ENCODE measurements at regions not wholly inside any gene's neighbourhood (a gene's known extent, or its start where the extent isn't known, plus 50 kb on each side); places are given as distances from the start of the nearest gene placed in this dataset.
"Not testable (repeated sequence)": the region's sequence is repeated elsewhere in the genome, so short reads cannot be mapped to it uniquely, and the experiment has no call there.

DNA sequence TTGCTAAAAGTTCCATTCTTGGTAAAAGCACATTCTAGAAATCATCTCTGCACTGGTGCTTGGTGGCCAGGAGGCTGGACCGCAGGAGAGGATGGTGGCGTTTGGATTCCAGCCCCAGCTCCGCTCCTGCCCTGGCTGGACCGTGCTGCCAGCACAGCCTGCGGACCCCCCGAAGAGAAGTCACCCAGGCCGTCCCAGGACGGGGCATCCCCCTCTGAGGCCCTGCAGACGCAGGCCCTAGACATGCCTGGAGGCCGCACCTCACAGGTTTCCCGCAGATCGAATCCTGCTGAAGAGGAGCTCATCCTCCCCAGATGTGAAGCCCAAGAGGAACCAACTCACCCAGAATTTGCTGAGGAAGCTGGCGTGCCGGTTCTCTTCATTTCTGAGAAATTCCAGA, 159.0 kb downstream of the TEX29 start:
- DNase-seq = no peak

DNA sequence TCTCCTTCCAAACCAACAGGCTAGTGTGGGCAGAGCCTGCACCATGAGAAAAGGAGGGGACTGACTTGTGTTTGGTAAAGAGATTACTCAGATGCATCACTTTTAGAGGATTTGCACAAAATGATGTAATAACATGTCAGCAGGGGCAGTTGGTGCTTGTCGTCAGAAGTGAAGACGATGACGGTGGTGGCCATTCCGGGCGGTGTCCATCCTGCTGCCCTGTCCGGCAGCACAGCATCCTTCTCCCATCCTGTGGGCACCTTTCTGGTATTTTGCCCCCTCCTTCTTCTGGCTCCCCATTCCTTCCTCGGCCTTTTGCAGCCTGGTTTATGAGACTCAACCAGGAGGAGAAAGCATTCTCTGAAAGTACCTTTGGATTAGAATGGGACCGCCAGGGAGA, 160.1 kb downstream of the TEX29 start:
- no peak for DNase-seq

DNA sequence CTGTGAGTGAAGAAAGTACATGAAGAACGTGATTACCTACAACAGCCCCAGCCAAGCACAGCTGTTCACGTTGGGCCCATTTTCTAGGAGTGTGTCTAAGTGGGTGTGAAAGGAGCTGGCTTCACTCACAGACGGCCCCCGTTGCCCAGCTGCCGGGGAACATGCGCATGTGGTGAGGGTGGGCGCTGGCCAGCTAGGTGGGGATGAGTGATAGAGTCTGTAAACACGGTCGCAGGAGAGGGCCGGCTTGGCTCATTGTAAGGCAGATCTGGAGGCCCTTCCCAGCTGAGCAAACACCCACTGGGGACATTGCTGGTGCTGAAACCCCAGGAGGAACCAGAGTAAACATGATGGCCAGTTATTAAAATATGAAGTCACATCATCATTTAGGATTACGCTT, 160.5 kb downstream of the TEX29 start:
- no peak for DNase-seq

DNA sequence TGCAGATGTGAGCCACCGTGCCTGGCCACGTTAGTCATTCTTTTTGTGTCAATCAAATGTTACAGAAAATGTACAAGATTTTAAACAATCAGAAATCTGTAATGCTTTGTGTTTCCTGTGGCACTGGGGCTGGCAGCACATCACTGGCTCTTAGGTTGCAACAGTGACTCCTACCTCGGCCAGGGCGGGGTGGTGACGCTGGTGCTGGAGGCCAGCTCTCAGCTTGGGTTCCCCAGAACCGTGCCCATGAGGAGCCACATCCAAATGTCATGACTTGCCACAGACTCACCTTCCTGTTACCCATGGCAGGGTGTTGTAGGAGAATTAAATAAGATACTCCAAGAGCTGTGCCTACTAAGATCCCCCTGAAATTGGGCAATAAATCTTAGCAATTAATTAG, 161.7 kb downstream of the TEX29 start:
- no peak for DNase-seq

DNA sequence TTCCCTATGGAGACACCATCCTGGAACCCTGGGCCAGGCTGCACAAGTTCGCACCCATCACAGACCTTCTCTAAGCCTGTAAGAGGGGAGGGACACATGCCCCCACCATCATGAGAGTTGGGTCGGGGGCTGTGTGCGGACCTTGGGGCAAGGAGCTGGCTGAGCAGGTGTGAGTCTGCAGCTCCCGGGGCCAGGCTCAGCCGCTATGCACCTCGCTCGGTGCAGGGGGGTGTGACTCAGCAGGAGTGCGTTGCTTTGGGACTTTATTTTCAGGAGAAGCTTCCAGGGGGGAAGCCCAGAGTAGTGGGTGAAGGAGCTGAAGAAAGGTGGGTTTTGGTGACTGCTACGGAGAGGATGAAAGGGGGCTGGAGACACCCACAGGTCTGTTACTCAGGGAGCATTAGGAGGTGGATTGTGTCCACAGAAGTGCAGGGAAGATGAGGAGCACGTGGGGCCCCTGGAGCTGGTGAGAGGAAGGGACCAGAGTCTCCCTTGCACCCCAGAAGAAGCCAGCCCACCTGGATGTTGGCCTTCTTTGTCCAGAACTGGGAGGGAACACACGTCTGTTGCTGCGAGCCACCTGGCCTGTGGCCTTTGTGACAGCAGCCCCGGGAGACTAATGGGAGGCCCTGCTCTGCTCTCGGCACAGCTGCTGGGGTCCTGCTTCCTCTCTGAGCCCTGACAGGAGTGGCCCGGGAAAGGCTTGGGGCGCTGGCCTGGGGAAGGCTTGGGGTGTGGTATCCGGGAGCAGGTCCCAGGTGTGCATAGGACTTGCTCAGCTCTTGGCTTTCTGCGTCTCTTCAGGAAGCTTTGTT, 162.6 kb downstream of the TEX29 start:
- no peak for DNase-seq

DNA sequence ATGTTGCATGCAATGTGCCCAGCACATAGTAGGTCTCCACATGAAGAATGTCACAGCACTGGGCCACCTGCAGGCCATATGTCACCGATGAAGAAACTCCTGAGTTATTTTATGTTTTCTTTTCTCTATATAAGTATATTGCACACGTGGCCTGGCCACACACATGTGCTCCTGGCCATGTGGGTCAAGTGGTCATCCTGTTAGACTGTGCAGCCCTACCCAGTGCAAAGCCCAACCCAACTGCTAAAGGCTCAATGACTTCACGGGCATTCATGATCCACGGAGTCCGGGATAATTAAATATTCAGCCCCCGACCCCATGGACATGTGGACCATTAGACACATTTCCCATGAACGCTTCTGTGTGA, 163.2 kb downstream of the TEX29 start:
- DNase-seq = no peak

DNA sequence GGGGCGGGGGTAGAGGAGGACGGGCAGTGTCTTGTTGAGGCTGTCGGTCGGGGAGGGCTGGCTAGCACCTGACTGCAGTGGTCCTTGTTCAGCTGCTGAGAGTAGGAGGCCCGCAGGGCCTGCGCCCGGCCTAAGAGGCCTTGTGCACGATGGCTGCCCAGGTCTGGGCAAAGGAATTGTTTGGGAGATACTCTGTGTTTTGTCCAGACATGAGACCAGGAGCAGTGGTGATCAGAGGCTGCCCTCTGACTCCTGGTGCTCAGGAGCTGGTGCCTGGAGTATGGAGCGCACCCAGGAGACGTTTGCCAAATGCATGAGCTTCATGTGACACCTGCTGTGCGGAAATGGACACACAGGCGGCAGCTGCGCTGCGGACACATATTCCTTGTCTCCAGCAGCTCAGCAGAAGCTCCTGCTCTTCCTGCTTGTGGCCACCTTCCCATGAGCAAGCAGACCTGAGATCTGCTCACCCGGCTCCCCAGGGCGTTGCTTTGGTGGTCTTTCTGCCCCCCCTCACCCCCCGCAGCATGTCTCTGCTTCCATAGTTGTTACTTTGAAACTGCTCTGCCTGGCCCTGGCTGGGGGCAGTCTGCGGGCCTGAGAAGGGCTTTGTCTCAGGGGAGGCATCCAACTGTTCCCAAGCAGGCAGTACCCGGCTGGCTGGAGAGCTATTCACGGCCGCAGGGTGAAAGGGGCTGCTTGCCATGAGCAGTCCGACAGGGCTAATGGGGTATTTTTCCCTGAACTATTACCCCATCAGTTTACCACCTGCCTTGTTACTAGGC, 163.9 kb downstream of the TEX29 start:
- DNase-seq = no peak

DNA sequence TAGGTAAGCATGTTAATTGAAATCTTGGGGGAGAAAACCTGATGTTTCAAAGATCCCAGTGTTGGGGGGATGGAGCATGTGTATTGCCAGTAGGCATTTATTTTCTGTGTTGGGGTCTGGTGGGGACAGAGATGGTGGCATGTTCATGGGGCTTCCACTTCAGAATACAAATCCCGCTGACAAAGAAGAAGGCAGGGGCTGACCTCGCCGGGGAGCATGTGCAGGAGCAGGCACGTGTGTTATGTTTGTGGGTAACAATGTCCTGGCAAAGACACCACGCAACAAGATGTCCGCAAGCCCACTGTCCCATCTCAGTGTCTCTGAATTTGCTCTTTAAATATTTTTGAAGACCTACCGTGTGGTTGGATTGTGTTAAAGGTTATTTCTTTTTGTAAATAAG, 164.5 kb downstream of the TEX29 start:
- DNase-seq = no peak

DNA sequence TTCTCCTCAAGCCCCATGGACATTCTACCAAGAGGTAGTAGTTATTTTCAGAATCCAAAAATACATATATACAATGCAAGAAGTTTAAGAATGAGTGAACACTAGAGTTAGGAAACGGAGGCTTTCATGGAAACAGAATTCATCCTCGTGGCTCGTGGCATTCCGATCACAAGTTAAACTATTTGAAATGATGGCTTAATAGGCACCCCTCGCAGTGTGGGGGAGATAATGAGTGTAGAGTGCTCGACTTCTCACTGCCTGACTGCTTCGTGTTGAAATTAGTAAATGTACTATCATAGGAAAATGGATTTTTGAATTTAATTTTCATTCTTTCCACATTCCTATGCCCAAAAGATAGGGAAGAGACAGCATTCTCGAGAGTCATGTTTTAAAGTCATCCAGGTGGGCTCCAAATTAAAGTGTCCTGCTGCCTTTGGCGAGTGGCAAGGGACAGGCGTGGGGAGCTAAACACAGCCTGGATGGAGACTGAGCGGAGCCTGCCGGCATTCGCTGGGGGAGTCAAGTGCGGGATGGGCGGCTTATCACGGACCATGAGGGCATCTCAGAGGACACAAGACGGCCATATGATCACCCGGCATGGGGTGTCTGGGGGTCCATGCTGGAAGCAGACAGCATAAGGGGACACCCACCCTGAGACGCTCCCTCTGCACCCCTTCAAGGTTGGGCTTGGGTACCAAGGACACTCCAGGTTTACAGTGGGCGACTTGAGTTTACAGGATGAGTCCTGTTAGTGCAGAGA, 165.2 kb downstream of the TEX29 start:
- no peak for DNase-seq

DNA sequence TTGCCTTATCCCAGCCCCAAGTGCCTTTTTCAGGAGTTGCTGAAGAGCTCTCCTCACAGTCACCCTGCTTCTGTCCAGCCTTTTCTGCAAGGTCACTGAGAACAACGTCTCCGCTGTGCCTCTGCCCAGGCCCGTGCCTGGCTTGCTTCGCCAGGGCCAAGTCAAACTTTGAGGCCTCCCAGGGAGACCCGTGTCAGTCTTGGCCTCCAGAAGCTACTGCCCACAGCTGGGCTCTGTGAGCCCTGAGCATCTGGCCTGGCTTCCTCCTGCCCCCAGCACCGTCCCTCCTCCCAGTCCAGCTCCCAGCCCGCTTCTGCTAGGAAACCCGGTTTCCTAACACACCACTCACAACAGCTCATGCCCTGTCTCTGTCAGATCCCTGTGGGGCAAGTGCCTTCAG, 165.9 kb downstream of the TEX29 start:
- DNase-seq = no peak

DNA sequence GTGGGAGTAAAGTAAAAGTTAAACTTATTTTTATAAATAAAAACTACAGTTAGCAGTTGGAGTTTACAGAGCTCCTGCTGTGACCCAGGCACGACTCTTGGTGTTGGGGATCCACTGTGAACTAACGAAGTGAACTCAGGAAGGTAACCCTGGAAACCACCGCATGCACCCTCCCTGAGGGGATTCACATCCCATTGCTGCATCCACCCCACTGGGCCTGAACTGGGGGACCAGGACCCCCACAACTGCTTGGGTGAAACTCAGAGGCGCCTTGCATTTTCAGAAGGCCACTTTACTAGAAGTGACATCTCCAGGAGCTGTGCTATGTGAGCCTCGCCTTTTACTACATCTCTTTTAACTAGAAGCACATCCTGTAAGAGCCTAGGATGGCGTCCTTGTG, 166.4 kb downstream of the TEX29 start:
- DNase-seq = no peak

DNA sequence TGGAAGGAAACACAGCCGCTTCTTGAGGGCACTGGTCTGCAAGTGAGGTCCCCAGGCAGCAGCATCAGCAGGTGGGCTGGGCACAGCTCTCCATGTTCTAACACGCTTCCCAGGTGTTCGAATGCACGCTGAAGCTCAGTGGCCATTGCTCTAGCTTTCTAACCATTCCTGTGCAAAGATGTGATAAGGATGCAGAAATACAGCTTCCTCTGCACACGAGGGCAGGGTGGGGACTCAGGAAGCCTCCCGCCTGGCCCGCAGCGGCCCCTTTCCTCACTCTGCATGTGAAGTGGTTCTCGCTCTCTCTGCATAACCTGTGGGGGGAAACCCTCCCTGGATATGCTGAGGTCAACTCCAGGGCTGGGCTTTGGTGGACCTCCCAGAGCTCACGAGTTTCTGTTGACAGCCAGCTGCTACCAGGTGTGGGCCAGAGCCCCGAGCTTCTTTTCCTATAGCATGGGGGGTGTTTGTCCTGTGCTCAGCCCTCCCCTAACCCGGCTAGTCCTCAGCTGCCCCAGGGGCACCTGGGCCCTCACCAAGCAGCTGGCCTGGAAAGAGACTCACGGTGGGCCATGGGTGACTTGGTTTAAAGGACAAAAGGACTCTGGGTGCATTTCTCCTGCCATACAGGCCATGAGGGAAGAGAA, 168.2 kb downstream of the TEX29 start:
- no peak for DNase-seq

DNA sequence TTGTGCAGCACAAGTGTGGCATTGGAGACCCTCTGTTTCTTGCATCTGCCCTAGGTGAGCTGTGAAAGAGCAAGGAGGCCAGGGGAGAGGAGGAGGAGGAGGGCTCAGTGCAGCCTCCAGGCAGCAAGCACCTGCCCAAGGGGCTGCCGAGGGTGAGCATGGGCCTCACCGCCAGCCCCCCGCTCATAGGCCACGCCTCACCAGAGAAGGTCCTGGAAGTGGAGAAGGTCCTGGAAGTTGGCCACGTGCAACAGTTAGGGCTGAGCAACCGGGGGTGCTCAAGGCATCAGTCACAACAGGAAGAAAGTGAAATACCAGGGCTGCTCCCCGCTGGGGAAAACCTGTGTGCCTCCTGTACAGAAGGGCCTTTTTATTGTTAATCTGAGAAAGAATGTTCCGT, 168.9 kb downstream of the TEX29 start:
- no peak for DNase-seq

DNA sequence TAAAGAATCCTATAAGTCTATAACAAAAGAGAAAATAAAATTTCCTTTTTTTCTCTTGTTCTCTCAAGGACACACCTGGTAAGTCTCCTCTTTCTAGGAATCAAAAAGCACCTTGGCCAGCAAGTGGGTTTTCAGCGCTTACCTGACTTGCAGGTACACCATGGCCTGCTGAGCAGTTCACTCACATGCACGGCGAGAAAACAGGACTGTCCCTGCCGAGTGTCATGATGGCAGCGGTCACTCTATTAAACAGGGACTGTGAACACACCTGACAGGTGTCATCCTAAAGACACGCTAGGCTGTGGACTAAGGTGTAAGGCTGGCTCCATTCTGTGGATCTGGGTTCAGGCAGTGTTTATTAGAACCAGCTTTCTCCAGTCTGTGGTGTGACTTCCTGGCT, 170.2 kb downstream of the TEX29 start:
- DNase-seq = no peak

DNA sequence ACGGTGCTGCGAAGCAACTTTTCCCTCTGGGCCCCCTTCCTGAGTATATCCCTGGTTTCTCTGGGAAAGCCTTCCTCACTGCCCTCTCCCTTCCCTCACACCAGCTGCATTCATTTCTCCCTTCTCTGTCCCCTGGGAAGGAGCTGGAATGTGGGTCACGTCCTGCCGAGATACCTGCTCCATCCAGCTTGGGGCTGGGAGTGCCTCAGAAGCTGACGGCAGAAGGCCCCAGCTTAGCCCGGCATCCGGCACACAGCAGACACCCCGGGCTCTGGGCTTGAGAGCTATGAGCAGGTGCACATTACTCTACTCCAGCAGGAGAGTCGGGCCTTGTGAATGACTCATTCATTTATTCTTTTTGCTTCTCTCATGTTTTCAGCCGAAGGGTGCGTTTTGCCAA, 170.6 kb downstream of the TEX29 start:
- no peak for DNase-seq

DNA sequence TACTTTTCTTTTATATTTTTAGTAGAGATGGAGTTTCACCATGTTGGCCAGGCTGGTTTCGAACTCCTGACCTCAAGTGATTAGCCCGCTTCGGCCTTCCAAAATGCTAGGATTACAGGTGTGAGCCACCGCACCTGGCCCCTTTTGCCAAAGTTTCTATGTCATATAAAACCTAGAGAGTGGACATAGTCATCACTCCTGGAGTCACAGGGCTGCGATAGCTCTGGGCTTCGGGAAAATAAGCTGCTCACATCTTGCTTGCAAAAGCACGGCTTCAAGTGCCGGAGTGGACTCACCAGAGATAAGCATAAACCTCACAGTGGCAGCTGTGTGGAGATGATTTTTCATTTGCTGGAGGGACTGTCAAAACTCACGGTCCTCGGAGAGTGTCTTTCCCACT, 171.2 kb downstream of the TEX29 start:
- no peak for DNase-seq

DNA sequence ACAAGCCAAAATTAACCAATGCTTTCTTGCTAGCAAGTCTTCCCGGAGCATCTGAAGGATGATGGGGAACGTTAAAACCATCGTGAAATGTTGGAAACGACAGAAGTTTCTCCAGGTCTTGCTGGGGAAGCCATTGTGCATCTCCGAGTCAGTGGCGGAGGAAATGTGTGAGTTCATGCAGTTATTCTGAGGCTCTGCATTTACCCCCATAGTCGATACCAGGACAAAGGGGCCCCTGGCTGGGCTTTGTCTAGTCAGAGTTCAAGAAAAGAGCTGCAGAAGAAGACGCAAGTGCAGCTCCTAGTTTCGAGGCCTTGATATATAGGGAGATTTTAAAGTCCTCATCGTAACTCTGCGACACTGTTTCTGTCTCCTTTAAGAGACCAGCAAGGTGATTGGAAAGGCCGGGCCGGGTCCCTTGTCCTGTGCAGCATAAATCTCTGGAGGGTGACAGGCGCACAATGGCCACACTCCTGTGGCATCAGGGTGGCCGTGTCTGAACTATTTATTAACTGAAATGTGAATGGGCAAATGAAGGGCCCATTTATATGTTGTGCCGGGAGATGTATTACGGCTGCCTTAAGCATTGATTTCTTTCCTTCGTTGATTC, 172.0 kb downstream of the TEX29 start:
- no peak for DNase-seq

DNA sequence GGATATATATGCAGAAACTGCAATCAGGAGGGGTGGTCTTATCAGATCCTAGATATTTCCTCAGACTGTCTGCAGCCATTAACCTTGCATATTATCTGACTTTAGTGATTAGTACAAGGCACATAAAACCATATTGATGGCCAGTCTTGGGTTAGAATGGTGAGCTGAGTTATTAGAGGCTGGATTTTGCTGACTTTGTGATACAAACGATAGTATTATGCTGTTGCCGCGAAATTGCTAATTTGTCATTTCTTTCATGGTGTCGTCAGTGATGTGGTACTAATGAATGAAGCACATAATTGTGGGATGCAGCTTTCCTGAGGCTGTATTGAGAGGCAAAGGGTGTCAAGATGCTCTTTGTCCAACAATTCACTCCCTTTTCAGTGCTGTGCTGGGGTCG, 172.5 kb downstream of the TEX29 start:
- DNase-seq = no peak

DNA sequence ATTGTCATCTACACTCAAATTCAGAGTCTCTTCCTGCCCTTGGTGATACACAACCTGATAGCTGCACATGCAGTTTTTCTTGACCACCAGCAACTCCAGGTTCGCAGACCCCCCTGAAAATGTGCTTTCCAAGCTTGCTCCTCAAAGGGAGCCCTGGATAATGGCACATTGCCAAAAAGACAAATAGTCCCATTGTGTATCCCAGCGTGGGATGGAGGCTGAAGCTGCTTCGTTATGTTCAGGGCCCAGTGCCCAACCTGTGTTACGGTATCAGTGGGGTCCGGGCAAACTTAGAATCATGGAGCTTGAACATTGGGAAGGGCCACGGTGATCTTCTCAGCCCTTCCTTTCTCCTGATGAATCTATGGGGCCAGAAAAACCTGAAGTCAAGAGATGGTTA, 173.0 kb downstream of the TEX29 start:
- DNase-seq = no peak

DNA sequence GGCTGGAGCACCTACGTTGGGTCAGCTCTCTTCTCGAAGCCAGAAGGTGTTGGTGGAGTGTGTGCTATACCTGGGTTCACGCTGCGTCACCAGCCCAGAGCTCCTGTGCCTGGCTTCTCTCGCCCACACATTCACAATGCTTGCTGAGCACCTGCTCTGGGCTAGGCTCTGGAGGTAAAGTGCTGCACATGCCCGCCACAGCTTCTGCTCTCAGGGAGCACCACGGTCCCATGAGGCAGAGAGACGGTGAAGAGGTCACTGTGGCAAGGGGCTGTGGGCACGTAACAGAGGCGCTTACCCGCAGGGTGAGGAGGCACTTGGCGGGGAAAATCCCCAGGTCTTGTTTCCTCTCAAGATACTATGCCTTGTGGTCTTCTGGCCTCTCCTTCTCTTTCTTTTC, 174.2 kb downstream of the TEX29 start:
- DNase-seq = no peak

DNA sequence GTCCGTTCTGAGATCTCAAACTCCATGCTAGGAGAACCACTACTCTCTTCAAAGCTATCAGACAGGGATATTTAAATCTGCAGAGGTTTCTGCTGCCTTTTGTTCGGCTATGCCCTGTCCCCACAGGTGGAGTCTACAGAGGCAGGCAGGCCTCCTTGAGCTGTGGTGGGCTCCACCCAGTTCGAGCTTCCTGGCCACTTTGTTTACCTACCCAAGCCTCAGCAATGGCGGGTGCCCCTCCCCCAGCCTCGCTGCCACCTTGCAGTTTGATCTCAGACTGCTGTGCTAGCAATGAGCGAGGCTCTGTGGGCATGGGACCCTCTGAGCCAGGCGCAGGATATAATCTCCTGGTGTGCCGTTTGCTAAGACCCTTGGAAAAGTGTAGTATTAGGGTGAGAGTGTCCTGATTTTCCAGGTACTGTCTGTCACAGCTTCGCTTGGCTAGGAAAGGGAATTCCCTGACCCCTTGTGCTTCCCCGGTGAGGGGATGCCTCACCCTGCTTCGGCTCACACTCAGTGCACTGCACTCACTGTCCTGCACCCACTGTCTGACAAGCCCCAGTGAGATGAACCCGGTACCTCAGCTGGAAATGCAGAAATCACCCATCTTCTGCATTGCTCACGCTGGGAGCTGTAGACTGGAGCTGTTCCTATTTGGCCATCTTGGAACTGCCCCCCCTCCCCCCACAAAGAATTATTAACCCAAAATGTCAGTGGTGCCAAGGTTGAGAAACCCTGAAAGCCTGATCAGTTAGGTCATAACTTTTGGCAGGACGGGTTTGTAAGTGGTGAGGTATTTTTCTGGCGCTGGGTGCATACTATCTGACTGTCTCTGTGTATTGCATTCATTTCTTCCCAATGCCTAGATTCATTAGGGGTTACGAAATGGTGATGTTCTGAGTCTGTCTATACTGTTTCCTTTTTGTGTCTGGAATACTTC, 181.4 kb downstream of the TEX29 start:
- DNase-seq = not testable (repeated sequence)

DNA sequence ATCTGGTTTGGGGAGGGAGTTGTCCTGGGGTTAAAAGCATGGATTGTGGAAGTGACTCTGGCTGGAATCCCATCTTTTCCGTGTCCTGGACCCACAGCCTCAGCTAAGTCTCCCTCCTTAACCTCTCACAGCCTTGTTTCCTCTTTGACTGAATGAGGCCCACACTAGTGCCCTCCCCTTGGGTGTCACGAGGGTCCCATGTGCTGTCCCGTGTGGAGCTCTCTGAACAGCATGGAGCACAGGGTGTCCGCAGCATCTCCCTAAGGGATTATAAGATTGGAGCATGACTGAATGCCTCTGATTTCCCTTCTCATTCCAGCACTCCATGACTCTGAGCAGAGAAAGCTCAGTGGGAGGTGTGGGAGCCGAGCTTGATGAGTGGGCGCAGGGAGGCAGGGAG, 182.5 kb downstream of the TEX29 start:
- no peak for DNase-seq
